CD4-positive, alpha-beta T cell treated with Interleukin-12 subunit alpha and Interleukin-12 subunit beta, for 1 hour (primary cell): ENCODE measurements at regions not wholly inside any gene's neighbourhood (a gene's known extent, or its start where the extent isn't known, plus 50 kb on each side); places are given as distances from the start of the nearest gene placed in this dataset.
"Not testable (repeated sequence)": the region's sequence is repeated elsewhere in the genome, so short reads cannot be mapped to it uniquely, and the experiment has no call there.

ENCODE experiments used
- DNase-seq: peaks from one replicate; pipeline ENCODE4 v3.0.0-alpha.2; 2020

GRCh38 chr9:135299239-135299590 lies 180.4 kb upstream of the PPP1R26 start:
- DNase-seq, result no peak

GRCh38 chr9:135299651-135300345 lies 179.8 kb upstream of the PPP1R26 start:
- DNase-seq, result no peak

GRCh38 chr9:135300346-135301141 lies 179.0 kb upstream of the PPP1R26 start:
- no peak for DNase-seq

- no peak for DNase-seq
These were observed 178.0 kb upstream of the PPP1R26 start for GRCh38 chr9:135301271-135302263.

GRCh38 chr9:135302329-135303279 lies 177.0 kb upstream of the PPP1R26 start:
- no peak for DNase-seq

GRCh38 chr9:135303280-135303647 lies 176.3 kb upstream of the PPP1R26 start:
- DNase-seq, result no peak

- no peak for DNase-seq
These were observed 175.6 kb upstream of the PPP1R26 start for GRCh38 chr9:135303865-135304499.

GRCh38 chr9:135304886-135305285 lies 174.7 kb upstream of the PPP1R26 start:
- DNase-seq, result no peak

- no peak for DNase-seq
These were observed 173.9 kb upstream of the PPP1R26 start for GRCh38 chr9:135305546-135306180.

GRCh38 chr9:135306699-135307098 lies 172.9 kb upstream of the PPP1R26 start:
- no peak for DNase-seq

GRCh38 chr9:135307300-135307699 lies 172.3 kb upstream of the PPP1R26 start:
- DNase-seq, result no peak

GRCh38 chr9:135307919-135308318 lies 171.7 kb upstream of the PPP1R26 start:
- DNase-seq, result not testable (repeated sequence)

GRCh38 chr9:135308821-135309762 lies 170.5 kb upstream of the PPP1R26 start:
- DNase-seq, result no peak

- no peak for DNase-seq
These were observed 169.8 kb upstream of the PPP1R26 start for GRCh38 chr9:135309763-135310125.

- no peak for DNase-seq
These were observed 169.4 kb upstream of the PPP1R26 start for GRCh38 chr9:135310134-135310533.

- DNase-seq, result no peak
These were observed 164.0 kb upstream of the PPP1R26 start for GRCh38 chr9:135315572-135315971.

GRCh38 chr9:135320331-135320730 lies 159.3 kb upstream of the PPP1R26 start:
- no peak for DNase-seq

- DNase-seq, result no peak
These were observed 158.6 kb upstream of the PPP1R26 start for GRCh38 chr9:135320943-135321342.

GRCh38 chr9:135321580-135321979 lies 158.0 kb upstream of the PPP1R26 start:
- no peak for DNase-seq

- DNase-seq, result no peak
These were observed 155.3 kb upstream of the PPP1R26 start for GRCh38 chr9:135324329-135324728.
